ENCODE measurements at regions not wholly inside any gene's neighbourhood (a gene's known extent, or its start where the extent isn't known, plus 50 kb on each side); places are given as distances from the start of the nearest gene placed in this dataset.
"Not testable (repeated sequence)": the region's sequence is repeated elsewhere in the genome, so short reads cannot be mapped to it uniquely, and the experiment has no call there.

DNA sequence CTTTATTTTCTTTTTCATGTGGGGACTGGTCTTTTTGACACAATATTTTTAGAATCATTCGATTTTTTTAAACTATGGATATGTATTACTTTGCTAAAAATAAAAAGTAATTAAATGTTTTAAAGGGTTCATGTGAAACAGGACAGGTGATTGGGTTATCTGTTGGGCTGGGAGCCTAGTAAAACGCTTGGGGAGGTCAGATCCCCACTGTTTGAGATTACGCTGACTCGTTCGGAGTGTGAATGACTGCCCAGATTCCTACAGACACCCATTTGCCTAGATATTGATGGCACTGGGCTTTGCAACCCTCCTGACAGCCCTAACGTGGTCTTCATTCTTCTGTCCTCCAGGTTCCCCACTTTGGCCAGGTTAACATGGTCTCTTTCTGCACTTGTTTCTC lies 62.9 kb upstream of the UBASH3B start:
- TF ChIP-seq, protein P1, sequence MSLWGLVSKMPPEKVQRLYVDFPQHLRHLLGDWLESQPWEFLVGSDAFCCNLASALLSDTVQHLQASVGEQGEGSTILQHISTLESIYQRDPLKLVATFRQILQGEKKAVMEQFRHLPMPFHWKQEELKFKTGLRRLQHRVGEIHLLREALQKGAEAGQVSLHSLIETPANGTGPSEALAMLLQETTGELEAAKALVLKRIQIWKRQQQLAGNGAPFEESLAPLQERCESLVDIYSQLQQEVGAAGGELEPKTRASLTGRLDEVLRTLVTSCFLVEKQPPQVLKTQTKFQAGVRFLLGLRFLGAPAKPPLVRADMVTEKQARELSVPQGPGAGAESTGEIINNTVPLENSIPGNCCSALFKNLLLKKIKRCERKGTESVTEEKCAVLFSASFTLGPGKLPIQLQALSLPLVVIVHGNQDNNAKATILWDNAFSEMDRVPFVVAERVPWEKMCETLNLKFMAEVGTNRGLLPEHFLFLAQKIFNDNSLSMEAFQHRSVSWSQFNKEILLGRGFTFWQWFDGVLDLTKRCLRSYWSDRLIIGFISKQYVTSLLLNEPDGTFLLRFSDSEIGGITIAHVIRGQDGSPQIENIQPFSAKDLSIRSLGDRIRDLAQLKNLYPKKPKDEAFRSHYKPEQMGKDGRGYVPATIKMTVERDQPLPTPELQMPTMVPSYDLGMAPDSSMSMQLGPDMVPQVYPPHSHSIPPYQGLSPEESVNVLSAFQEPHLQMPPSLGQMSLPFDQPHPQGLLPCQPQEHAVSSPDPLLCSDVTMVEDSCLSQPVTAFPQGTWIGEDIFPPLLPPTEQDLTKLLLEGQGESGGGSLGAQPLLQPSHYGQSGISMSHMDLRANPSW (CRISPR knock-in tag; conservative IDR thresholded peaks at IDR 0.05; ENCODE audit: low read depth): no peak
- TF ChIP-seq, protein P2, sequence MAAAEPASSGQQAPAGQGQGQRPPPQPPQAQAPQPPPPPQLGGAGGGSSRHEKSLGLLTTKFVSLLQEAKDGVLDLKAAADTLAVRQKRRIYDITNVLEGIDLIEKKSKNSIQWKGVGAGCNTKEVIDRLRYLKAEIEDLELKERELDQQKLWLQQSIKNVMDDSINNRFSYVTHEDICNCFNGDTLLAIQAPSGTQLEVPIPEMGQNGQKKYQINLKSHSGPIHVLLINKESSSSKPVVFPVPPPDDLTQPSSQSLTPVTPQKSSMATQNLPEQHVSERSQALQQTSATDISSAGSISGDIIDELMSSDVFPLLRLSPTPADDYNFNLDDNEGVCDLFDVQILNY (CRISPR knock-in tag; IDR thresholded peaks at IDR 0.05): no peak
- TF ChIP-seq, protein P3, sequence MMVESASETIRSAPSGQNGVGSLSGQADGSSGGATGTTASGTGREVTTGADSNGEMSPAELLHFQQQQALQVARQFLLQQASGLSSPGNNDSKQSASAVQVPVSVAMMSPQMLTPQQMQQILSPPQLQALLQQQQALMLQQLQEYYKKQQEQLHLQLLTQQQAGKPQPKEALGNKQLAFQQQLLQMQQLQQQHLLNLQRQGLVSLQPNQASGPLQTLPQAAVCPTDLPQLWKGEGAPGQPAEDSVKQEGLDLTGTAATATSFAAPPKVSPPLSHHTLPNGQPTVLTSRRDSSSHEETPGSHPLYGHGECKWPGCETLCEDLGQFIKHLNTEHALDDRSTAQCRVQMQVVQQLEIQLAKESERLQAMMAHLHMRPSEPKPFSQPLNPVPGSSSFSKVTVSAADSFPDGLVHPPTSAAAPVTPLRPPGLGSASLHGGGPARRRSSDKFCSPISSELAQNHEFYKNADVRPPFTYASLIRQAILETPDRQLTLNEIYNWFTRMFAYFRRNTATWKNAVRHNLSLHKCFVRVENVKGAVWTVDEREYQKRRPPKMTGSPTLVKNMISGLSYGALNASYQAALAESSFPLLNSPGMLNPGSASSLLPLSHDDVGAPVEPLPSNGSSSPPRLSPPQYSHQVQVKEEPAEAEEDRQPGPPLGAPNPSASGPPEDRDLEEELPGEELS (CRISPR knock-in tag; IDR thresholded peaks at IDR 0.05): no peak
- no peak for DNase-seq (ENCODE audit: low spot score)
- ChIA-PET POLR2A (interaction anchor here (0.6 kb wide), 1 partner anchor 68 kb away, joined by 4 read pairs; no protein-coding TSS in a partner anchor), CTCF (no interaction called here)
- H3K4me1 Mint-ChIP-seq: peaks cover 13% of the 10 kb centered on the region
- no peak overlapping the region for H3K27ac Mint-ChIP-seq
- no peak overlapping the region for H3K4me3 Mint-ChIP-seq
- ATAC-seq: no peak
- no peaks in the 10 kb centered on the region for H3K36me3 Mint-ChIP-seq
- H3K27me3 Mint-ChIP-seq (ENCODE audit: low read depth): no peaks in the 10 kb centered on the region
- peaks cover 4% of the 10 kb centered on the region for H3K9me3 Mint-ChIP-seq

DNA sequence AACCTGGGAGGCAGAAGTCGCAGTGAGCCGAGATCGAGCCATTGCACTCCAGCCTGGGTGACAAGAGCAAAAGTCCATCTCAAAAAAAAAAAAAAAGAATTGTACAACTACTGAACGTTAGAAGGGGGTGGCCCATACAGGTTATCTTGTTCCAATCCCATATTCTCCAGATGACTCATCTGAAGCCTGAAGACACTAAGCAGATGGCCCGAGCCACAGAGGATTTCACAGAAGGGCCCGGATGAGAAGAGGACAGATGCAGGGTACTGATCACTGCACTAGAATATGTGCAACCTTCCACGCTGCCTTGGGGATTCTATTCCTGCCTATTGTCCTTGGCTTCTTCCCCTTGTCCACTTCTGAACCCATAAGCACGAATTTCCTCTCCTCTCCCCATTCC lies 70.9 kb upstream of the UBASH3B start:
- peaks cover 2% of the 10 kb centered on the region; the same call in 1 of the 2 replicates for H3K27me3 Mint-ChIP-seq (ENCODE audit: low read depth)
- POLR2A ChIA-PET: no interaction called here
- 0 out of 2 replicates have a peak, but pooled peaks cover 2% of the 10 kb centered on the region for H3K36me3 Mint-ChIP-seq
- H3K4me1 Mint-ChIP-seq: peaks cover 10% of the 10 kb centered on the region
- no peak for ATAC-seq
- H3K4me3 Mint-ChIP-seq: no peak overlapping the region
- peaks cover 19% of the 10 kb centered on the region for H3K9me3 Mint-ChIP-seq
- H3K27ac Mint-ChIP-seq: no peak overlapping the region
- TF ChIP-seq TP53 (CRISPR knock-in tag; IDR thresholded peaks at IDR 0.05): no peak
- CTCF ChIA-PET: no interaction called here
- DNase-seq (ENCODE audit: low spot score): no peak

DNA sequence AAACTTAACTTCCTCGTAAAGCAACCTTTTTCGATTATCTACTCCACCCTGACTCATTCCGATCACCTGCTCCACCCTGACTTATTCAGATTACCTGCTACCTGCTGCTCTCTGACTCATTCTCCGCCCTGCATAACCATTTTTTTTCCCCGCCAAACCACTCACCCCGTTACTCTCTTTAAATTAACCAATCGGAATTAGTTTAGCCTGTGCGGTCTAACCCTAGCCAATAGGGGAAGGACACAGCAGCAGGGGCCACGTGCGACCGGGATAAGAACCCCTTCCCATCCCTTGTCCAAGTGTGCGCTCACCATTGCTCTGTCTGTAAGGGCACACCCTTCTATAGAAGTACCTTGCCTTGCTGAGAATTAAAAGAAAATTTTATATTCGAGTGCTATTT lies 75.5 kb upstream of the UBASH3B start:
- POLR2A ChIA-PET; H3K4me1 Mint-ChIP-seq; H3K36me3 Mint-ChIP-seq; H3K27me3 Mint-ChIP-seq (ENCODE audit: low read depth): not testable (repeated sequence)
- peak; percentile 61; the same call in 1 of the 2 replicates for TF ChIP-seq MYBL2 (CRISPR knock-in tag; IDR thresholded peaks at IDR 0.05)
- H3K27ac Mint-ChIP-seq: peak overlapping the region; percentile 22; the same call in 1 of the 2 replicates
- peak overlapping the region; percentile 52 for H3K4me3 Mint-ChIP-seq
- CTCF ChIA-PET: interaction anchor here (0.6 to 2.4 kb wide), 22 partner anchors 15 to 925 kb away, joined by 3 to 15 read pairs (median 3); no protein-coding TSS in a partner anchor
- ATAC-seq: peak; percentile 54
- peaks cover 31% of the 10 kb centered on the region for H3K9me3 Mint-ChIP-seq
- peak; percentile 35 for DNase-seq (ENCODE audit: low spot score)

DNA sequence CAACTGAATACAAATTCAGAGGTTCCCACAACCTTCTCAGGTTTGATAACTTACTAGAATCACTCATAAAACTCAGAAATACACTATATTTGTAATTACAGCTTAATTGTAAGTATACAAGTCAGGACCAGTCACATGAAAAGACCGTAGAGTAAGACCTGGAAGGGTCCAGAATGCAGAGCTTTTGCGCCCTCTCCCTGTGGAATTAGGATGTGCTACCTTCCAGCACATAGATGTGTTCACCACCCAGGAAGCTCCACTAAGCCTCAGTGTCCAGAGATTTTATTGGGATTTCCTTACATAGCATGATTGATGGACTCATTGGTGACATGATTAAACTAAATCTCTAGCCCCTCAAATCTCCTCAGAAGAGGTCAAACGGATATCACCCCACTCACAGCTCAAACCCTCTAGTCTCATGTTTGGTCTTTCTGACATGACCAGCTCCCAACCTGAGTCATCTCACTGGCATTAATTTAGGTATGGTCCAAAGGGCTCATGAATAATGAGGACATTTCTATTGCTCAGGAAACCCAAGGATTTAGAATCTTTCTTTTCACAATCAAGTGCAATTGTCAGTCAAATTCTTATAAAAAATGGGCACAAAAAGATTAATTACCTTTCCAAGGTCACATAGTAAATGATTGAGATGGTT lies 77.2 kb upstream of the UBASH3B start:
- 0 out of 2 replicates have a peak, but pooled peaks have one; percentile 20 for ATAC-seq
- no peak overlapping the region for H3K4me3 Mint-ChIP-seq
- H3K9me3 Mint-ChIP-seq: peaks cover 21% of the 10 kb centered on the region
- H3K27ac Mint-ChIP-seq: no peak overlapping the region
- CTCF ChIA-PET: interaction anchor here (0.6 to 1.4 kb wide), 8 partner anchors 22 to 274 kb away, joined by 3 to 9 read pairs (median 4); no protein-coding TSS in a partner anchor
- DNase-seq (ENCODE audit: low spot score): no peak
- POLR2A ChIA-PET: interaction anchor here (0.6 kb wide), 1 partner anchor 303 kb away, joined by 3 read pairs; no protein-coding TSS in a partner anchor
- peaks cover 10% of the 10 kb centered on the region for H3K36me3 Mint-ChIP-seq
- peaks cover 10% of the 10 kb centered on the region for H3K4me1 Mint-ChIP-seq
- H3K27me3 Mint-ChIP-seq (ENCODE audit: low read depth): peaks cover 2% of the 10 kb centered on the region; the same call in 1 of the 2 replicates
- TF ChIP-seq ZNF423 (CRISPR knock-in tag; IDR thresholded peaks at IDR 0.05): no peak
- TF ChIP-seq, protein P4, sequence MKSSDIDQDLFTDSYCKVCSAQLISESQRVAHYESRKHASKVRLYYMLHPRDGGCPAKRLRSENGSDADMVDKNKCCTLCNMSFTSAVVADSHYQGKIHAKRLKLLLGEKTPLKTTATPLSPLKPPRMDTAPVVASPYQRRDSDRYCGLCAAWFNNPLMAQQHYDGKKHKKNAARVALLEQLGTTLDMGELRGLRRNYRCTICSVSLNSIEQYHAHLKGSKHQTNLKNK (CRISPR knock-in tag; IDR thresholded peaks at IDR 0.05): no peak
- no peak for TF ChIP-seq NFE2L1 (CRISPR knock-in tag; IDR thresholded peaks at IDR 0.05)
- TF ChIP-seq, protein P5, sequence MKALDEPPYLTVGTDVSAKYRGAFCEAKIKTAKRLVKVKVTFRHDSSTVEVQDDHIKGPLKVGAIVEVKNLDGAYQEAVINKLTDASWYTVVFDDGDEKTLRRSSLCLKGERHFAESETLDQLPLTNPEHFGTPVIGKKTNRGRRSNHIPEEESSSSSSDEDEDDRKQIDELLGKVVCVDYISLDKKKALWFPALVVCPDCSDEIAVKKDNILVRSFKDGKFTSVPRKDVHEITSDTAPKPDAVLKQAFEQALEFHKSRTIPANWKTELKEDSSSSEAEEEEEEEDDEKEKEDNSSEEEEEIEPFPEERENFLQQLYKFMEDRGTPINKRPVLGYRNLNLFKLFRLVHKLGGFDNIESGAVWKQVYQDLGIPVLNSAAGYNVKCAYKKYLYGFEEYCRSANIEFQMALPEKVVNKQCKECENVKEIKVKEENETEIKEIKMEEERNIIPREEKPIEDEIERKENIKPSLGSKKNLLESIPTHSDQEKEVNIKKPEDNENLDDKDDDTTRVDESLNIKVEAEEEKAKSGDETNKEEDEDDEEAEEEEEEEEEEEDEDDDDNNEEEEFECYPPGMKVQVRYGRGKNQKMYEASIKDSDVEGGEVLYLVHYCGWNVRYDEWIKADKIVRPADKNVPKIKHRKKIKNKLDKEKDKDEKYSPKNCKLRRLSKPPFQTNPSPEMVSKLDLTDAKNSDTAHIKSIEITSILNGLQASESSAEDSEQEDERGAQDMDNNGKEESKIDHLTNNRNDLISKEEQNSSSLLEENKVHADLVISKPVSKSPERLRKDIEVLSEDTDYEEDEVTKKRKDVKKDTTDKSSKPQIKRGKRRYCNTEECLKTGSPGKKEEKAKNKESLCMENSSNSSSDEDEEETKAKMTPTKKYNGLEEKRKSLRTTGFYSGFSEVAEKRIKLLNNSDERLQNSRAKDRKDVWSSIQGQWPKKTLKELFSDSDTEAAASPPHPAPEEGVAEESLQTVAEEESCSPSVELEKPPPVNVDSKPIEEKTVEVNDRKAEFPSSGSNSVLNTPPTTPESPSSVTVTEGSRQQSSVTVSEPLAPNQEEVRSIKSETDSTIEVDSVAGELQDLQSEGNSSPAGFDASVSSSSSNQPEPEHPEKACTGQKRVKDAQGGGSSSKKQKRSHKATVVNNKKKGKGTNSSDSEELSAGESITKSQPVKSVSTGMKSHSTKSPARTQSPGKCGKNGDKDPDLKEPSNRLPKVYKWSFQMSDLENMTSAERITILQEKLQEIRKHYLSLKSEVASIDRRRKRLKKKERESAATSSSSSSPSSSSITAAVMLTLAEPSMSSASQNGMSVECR (CRISPR knock-in tag; IDR thresholded peaks at IDR 0.05; ENCODE audit: borderline replicate concordance): no peak
- no peak for TF ChIP-seq NFATC4 (CRISPR knock-in tag; IDR thresholded peaks at IDR 0.05)
- TF ChIP-seq, protein P6, sequence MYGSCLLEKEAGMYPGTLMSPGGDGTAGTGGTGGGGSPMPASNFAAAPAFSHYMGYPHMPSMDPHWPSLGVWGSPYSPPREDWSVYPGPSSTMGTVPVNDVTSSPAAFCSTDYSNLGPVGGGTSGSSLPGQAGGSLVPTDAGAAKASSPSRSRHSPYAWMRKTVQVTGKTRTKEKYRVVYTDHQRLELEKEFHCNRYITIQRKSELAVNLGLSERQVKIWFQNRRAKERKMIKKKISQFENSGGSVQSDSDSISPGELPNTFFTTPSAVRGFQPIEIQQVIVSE (CRISPR knock-in tag; IDR thresholded peaks at IDR 0.05; ENCODE audit: borderline replicate concordance): no peak
- TF ChIP-seq, protein P7, sequence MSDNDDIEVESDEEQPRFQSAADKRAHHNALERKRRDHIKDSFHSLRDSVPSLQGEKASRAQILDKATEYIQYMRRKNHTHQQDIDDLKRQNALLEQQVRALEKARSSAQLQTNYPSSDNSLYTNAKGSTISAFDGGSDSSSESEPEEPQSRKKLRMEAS (CRISPR knock-in tag; IDR thresholded peaks at IDR 0.05): no peak
- no peak for TF ChIP-seq ZNF232 (CRISPR knock-in tag; IDR thresholded peaks at IDR 0.05)
- TF ChIP-seq ZNF219 (CRISPR knock-in tag; IDR thresholded peaks at IDR 0.05; ENCODE audit: borderline replicate concordance): no peak

Measured in WTC11 (cell line).